ENCODE measurements at regions not wholly inside any gene's neighbourhood (a gene's known extent, or its start where the extent isn't known, plus 50 kb on each side); places are given as distances from the start of the nearest gene placed in this dataset.

DNA sequence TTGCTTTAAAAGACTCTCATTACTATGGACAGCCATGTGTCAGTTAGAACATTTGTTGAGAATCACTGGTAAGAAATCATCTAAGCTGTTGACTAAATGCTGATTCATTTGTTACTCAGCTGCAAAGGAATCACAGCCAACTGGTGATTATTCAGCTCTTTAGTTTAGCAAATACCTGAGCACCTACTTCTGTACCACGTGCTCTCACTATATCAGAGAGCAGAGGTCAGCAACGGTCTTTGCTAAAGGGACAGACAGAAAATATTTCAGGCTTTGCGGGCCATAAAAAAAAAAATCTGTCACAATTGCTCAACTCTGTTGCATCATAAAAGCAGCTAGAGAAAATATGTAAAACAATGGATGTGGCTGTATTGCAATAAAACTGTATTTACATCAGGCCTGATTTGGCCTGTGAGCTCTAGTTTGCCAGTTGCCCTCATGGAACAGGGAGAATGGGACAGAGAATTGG, 377.6 kb downstream of the DNAH5 start:
- no peak for DNase-seq

DNA sequence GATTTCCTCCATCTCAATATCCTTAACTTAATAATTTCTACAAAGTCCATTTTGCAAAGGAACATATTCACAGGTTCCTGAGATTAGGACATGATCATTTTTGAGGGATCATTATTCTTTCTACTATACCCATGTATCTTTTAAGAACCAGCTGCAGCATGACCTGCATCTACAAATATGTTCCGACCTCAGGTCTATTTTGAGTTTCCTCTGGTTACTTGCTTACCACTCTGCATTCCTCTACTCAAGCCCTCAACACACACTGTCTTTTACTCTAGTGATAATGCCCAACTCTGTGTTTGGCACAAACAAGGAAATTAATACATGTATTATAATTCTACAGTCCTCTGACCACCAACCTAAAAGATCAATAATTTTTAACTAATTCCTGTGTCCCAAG, 386.1 kb downstream of the DNAH5 start:
- DNase-seq, result no peak

DNA sequence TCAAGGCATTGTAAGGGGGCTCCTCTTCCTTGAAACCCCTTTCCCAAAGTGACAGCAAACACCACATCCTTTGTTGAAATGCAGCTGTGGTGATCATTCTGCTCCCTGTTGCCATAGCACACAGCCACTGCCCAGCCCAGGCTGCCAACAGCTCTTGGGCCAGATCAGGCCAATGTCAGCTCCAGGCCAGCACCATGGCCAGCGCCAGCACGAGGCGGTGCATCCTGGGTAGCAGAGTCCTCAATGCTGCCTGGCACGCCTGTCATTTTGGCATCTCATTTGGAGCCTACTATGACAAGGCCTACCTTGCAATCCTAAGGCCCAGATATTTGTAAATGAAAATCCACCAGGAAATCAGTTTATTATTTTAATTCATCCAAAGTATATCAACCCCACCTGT, 390.6 kb downstream of the DNAH5 start:
- no peak for DNase-seq

- no peak for DNase-seq
Observed at GRCh38 chr5:13552361-13552760, 392.1 kb downstream of the DNAH5 start.

DNA sequence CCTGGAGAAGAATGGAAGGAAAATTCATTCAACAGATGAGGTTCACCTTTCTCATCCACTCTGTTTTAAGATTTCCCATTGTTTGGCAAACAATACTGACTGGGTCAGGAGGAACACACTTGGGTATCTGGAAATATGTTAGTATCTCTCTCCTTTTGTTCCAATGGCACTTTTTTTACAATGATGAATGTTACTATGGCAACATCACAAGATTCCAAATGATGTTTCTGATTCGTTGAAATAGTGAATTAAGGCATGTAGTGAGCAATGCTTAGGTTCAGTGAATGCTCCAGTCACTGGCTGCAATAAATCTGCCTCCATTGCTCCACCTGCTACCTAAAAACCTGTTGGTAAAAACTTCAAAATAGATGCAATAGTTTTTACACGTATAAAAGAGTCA, 392.8 kb downstream of the DNAH5 start:
- DNase-seq, result no peak

DNA sequence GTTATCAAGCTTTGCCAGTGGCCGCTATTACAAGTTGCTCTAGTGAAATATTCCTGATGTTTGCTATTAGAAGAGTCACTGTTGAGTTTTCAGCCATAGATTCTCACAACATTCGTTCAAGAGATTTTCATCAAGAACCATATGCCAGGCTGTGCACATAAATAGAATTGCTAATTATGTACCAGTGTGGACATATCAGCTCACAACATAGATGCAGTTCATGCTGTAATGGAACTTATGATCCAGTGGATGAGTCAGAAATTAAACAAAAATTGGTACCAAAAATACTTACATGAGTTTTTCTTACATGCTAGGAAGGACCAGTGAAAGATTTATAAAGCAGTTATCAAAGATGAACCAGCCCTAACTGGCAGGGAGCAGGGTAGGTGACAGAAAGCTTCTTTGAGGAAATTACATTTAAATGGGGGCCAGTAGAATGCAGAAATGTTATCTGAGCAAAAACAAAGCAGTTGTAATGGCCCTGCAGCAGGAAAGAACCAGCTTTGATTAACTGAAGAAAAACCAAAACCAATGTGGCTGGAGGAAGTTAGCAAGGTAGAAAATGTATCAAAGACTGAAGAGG, 404.2 kb downstream of the DNAH5 start:
- no peak for DNase-seq

DNA sequence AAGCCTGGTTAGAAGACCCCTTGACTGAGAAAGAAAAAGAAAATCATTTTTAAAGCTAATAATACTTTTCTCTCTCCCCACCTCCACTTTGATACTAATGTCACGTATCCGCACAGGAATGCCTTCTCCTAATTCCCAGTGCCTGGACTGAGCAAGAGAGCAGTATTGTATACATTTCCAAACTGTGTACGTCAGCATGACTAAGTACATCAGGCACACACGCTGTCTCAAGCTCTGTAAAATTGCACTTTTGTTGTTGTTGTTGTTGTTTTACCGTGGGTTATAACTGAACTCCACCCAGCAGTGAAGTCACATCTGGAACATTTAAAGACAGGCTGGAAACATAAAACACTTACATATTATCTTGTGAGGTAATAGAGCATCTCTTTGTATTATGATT, 407.6 kb downstream of the DNAH5 start:
- no peak for DNase-seq

GRCh38 chr5:13533833-13534232, 410.7 kb downstream of the DNAH5 start:
- DNase-seq, result no peak

DNA sequence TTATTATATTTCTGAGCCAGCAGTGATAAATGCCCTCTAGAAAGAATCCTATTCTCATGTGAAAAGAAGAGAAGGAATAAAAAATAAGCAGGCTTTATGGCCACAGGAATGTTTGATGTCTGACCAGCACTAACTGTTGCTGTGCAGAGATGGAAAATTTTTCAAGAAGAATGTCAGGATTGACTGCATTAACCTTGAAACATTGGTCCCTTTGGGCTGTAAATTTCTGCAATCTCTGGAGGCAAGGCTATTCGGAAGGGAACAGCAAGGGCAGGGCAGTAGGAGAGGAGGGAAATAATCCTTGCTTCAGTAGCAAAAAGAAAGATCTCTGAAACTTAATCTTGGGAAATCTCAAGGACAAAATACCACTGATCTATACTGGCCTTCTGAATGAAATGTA, 415.2 kb downstream of the DNAH5 start:
- DNase-seq, result no peak

- no peak for DNase-seq
Observed at GRCh38 chr5:13524936-13525335, 419.6 kb downstream of the DNAH5 start.

DNA sequence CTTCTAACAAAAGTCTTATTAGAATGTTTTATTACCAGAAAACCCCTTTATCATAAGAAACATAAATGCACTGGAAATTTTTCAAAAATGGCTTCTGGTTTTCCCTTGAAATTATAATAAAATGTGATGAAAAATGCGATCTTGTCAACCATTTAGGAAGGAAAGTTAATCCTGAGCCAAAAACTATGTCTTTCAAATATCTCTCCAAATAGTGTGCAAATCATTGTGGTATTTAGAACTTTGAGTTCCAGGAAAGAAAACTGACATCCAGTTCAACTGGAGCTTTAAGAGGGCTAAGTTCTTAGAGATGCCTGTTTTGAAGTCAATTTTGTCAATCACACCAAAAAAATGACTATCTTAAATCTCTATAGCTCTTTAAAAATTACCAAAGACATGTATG, 425.4 kb downstream of the DNAH5 start:
- no peak for DNase-seq

DNA sequence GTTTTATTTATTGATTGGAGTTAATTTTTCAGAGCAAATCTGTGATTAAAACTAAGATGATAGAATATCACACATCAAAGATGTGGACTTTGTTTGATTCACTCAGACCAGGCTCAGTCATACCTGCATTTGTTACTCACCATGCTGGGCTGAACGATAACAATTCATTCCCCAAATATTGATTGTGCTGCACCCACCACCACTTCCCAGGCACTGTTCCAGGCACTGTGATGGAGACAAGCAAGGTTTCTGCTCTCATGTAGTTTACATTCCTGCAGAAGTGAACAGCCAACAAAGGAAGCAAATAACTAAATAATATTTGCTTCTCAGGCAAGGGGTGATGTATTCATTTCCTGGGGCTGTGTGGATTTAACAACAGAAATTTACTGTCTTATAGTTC, 428.3 kb downstream of the DNAH5 start:
- no peak for DNase-seq

DNA sequence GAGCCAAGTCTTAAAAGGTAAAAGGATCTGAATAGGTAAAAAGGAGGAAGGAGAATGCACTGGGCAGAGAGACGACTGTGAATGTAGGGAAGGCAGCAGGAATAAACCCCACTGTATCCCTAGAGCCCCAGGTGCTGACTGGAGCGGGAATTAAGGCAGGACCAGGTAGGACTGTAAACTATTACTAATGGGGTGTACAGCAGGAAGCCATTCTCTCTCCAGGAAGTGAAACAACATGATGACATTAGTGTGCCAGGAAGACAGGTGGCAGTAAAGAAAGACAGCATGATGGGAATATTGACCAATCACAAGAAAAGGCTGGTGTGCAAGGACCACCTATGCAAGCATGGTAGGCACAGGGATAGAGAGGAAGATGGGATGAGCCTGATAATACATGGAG, 433.0 kb downstream of the DNAH5 start:
- no peak for DNase-seq

- DNase-seq, result no peak
Observed at GRCh38 chr5:13510616-13511015, 433.9 kb downstream of the DNAH5 start.

DNA sequence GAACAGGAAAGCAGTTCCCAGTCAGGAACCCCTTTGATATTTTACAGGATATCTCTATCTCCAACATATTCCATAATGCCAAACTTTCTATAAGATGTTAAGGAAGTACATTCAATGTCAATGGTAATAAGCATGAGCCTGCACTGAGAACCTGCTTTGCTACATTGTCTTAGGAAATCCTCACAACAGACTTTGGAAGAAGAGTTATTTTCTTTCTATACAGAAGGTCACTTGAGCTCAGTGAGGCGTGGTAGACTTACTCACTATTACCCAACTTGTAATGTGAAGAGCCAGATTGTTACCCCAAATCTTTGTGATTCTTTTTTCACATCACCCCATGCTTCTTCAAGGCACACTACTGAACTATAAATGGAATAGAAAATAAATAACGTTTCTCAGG, 435.9 kb downstream of the DNAH5 start:
- DNase-seq, result no peak

DNA sequence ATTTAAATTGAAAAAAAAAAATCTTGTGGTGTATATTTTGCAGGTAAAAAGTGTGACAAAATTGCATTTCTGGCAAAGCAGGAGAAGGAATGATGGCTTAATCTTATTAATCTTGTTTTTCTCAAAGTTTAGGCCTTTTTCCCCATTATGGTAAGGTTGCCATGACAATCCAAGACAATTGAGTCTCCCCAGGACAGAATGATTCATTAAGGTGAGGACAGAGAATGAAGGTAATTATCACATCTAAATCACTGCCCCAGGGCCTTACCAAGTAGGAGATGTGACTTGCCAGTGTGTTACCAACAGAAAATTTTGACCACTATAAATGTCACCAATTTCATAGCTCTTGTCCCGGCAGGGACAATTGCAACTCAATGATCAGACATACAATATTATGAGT, 439.2 kb downstream of the DNAH5 start:
- DNase-seq, result no peak

DNA sequence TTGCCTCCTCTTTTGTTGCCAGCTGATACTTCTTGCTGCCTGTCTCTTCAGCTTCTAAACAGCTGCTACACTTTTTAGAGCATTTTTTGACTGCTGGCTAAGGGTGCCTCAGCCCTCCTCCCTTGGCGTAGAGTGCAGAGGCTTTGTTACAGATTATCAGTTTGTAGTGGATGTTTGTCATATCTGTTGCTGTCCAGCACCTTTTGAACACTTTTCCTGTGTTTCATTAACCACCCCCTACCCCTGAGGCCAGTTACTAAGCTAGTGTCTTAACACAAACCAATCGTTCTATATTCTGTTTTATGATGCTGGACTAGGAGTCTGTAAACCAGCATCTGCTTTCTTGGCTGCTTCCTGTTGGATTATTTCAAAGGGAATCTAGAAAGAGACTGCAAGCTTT, 441.5 kb downstream of the DNAH5 start:
- no peak for DNase-seq

DNA sequence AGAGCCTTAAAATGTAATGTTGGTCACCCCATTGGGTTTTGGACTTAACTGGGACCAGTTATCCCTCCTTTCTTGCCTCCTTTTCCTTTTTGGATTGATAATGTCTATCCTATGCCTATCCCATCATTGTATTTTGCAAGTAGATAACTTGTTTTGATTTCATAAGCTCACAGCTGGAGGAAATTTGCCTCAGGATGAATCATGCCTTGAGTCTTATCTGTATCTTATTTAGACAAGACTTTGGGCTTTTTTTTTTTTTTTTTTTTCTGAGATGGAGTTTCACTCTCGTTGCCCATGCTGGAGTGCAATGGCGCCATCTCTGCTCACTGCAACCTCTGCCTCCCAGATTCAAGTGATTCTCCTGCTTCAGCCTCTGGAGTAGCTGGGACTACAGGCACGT, 443.3 kb downstream of the DNAH5 start:
- DNase-seq, result no peak

GRCh38 chr5:13498279-13498678, 446.2 kb downstream of the DNAH5 start:
- no peak for DNase-seq

DNA sequence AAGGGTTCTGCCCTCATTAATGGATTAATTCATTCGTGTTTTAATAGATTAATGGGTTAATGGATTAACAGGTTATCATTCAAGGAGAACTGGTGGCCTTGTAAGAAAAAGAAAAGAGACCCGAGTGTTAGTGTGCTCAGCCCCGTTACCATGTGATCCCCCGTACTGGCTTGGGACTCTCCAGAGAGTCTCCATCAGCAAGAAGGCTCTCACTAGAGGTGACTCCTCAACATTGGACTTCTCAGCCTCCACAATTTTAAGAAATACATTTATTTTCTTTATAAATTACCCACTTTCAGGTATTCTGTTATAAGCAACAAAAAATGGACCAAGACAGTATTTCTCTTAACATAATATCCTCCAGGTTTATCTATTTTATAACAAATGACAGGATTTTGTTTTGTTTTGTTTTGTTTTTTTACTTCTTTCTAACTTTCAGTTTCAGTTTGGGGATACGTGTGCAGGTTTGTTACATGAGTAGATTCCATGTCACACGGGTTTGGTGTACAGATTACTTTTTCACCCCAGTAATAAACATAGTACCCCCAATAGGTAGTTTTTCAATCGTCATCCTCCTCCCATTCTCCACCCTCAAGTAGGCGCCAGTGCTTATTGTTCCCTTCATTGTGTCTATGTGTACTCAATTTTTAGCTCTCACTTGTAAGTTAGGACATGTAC, 456.1 kb downstream of the DNAH5 start:
- DNase-seq, result no peak

DNA sequence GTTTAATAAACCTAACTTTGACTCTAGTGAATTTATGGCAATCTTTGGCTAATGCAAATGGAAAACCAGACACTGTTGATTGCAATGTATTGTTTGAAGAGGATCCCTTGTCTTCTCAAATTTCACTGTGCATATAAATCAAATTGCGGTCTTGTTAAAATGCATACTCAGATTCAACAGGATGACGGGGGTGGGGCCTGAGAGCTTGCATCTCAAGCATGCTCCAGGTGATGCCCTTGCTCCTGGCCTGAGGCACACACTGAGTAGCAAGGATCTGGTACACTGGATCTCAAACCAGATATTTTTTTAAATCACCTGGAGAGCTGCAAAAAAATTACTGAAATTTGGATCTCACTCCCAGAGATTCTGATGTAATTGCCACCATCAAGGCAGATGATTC, 463.7 kb downstream of the DNAH5 start:
- DNase-seq, result no peak

- peak; percentile 30 for DNase-seq
Observed at GRCh38 chr5:13478831-13479465, 465.5 kb downstream of the DNAH5 start.

DNA sequence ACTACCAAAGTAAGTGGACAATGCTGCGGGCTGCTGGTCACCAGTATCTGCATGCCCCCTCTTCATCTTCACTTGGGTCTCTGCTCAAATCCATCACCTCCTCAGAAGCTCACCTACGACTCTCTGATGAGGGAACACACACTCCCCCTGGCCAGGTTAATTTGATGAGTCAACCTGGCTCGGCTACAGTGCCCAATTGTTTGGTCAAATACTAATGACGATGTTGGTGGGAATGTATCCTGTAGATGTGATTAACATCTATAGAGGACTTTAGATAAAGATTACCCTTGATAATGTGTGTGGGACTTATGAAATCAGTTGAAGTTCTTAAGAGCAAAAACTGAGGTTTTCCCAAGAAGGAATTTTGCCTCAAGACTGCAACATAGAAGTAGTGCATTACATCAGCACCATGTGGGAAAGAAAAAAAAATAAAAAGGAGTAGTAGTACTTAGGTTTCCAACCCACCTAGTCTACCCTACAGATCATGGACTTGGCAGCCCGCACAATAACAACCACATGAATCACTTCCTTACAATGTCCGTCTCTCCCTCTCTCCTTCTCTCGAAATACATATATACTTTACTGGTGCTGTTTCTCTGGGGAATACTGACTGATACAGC, 467.3 kb downstream of the DNAH5 start:
- DNase-seq, result no peak

- no peak for DNase-seq
Observed at GRCh38 chr5:13472842-13473241, 471.6 kb downstream of the DNAH5 start.
